HG02938 (cell line): ENCODE measurements at regions not wholly inside any gene's neighbourhood (a gene's known extent, or its start where the extent isn't known, plus 50 kb on each side); places are given as distances from the start of the nearest gene placed in this dataset.

Experiments used
- ATAC-seq: cut with Tn5 transposase; IDR thresholded peaks from one replicate; pipeline ENCODE4 v1.9.1; 2021; ENCODE audit warnings: mild to moderate bottlenecking, moderate library complexity; ENCODE audit not compliant: unreplicated experiment

DNA sequence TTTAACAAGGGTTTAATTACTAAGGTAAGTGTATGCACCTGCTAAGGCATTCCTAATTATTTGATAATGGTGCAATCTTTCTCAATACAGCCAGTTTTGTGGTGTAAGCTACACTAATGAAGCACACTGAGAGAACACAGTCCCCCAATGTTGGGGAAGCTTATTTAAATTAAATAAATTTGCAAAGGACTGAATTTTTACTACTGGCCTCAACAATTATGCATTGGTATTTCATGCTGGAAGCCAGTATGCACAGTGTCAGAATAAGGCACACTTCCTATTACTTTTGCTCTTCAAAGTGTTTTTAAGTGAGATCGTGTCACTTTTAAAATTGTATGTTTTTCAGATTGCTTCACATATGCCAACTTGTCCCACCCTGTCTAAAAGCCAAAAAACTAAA lies 103.2 kb upstream of the ZNF521 start:
- no peak for ATAC-seq

DNA sequence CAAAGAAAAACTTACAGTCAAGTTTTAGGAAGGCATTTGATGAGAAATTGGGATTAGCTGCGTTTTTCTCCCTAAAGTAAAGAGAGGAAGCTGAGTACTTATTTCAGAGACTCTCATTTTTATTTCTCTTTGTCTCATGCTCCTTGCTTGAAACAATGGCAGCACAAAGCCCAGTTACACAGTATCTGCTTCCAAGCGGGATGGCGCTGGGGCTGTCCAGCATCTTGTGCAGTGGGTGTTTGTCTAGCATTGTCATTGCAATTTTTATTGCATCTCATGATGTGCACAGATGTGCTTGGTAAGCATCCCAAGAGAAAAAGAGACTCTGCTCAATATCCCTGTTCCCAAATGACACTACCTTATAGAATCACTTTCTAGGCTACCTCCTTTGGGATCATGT lies 102.8 kb upstream of the ZNF521 start:
- ATAC-seq = no peak

DNA sequence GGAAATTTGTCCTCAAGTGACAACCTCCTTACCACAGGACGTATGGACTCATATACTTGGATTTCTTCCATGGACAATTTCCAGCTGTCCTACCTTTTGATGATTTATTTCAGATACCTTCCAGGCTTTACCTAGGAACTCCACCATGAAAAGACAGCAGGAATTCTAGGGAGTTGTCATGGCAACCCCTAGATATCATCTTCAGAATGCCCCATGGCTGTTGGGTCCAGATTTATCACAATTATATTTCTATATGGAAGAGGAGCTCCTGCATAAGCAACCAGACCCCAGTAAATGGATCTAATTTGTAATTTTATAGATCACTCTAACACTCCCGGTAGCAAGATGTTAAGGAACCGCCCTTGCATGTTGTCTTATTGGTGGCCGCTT lies 102.3 kb upstream of the ZNF521 start:
- no peak for ATAC-seq

DNA sequence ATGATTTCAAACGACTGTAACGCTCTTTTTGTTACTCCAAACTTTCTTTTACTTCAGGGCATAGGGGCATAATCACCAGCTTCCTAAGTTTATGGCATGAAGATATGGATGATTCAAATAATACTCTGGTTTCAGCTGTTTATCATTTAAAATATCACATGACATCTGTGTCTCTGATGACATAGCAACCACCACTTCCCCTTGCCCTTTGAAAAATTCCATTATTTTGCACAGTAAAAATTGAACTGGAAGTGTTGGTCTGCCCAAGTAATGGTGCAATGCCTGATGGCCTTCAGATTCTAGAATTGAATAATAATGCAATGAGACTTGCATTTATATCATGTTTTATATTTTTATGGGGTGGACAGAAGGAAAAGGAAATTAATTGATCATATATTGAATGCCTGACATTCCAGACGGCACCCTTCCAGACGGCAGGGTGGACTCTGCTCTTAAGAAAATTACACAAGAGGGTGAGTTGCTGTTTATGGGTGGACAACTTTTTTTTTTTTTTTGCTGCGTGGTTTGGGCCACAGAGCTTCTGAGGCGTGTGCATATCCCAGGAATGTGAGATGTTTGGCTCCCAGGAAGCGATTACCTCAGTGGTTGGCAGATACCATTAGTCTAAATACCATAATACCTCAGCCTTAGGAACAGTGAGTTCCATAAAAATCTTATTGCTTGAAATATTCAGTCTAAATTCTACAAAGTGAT lies 101.7 kb upstream of the ZNF521 start:
- ATAC-seq = no peak

DNA sequence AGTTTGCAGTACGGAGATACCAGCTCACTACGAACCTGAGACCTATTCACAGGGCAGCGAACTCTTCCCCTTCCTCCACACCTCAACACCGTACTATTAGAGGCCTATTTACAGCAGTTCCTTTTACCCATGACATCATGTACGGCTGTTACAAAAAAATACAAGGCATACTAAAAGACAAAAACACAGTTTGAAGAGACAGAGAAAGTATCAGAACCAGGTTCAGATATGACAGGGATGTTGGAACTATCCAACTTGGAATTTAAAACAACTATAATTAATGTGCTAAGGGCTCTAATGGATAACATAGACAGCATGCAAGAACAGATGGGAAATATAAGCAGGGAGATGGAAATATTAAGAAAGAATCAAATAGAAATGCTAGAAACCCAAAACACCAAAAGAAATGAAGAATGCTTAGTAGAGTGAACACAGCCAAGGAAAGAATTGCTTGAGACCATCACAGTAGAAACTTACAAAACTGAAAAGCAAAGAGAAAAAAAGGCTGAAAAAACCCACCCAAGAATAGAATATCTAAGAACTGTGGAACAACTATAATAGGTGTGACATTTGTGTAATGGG lies 99.2 kb upstream of the ZNF521 start:
- ATAC-seq = no peak

DNA sequence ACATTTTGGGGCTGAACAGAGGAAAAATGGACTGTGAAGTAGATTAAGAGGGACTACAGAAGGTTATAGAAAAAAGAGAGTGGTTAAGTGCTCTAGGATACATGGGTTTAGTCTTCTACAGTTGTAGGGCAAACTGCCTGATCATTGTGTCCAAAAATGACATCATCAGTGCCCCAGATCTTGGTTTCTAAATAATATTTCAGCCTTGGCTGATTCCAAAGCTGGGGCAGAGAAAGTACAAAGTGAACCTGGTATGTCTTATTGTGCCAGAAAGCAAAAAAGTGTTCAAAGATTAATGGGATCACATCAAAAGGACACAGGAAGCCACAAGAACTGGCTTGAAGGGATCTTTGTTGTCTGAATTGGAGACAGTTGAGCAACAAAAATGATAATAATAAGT lies 97.1 kb upstream of the ZNF521 start:
- no peak for ATAC-seq

GRCh38 chr18:25446972-25447371 lies 95.0 kb upstream of the ZNF521 start:
- no peak for ATAC-seq

GRCh38 chr18:25445430-25445829 lies 93.5 kb upstream of the ZNF521 start:
- ATAC-seq = no peak

GRCh38 chr18:25443776-25444175 lies 91.8 kb upstream of the ZNF521 start:
- no peak for ATAC-seq

DNA sequence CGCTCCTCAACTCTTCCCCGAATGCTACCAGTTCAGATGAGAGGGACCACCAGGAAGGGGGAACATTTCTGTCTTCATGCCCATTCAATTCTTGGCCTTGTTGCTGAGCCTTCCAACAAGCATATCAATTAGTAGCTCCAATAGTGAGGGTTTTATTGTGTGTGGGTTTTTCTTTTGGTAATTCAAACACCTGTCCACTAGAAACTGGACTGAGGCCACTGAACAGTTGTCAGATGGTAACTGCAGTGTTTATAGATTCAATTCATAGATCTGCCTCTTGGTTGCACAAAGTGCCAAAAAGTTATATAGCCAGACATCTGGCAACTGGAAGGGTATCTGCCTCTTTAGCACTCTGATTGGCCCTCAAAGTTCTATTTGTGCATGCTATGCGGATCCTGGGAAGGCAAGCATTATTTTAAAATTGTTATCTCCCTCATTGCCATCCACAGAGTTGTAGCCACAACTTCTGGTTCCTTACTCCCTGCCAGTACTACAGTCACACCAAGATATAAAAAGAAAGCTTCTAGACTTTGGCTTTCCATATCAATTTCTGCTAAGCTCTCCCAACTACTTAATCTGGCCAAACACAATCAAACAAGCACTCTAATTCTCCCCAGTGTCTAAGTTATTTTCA lies 83.3 kb upstream of the ZNF521 start:
- no peak for ATAC-seq

DNA sequence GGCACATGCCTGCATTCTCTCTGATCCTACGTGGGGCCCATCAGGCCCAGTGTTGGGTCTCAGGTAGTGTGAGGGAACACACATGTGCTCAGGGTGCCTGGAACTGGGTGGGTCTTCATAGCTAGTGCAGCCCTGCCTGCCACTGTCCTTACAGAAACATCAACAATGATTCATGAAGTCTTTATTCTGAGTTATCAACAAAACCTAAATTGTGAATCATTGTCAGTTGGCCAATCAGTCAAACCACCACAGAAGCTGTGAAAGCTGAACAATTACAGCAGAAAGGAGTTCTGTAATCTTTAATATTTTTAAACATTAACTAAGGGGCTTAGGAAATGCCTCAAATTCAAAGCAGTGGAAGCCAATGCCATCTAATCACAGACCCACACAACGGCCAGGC lies 82.8 kb upstream of the ZNF521 start:
- no peak for ATAC-seq

GRCh38 chr18:25433590-25433989 lies 81.6 kb upstream of the ZNF521 start:
- no peak for ATAC-seq

DNA sequence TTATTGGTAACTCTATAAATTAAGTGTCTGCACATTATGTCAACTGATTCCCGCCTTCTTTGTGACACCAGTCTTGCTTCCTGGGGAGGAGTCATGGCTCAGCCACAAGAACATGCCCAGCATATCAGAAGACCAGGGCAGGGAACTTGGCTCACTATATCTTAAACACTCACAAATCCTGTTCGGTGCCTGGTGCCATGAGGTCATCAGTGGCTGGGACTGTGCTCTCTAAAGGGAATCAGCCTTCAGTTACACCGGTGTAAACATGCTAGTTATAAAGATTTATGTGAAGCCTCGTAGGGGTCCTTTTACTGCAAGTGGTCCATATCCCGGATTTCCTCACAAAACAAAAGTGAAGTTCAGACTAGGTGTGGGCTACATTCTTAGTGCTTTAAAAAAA lies 73.1 kb upstream of the ZNF521 start:
- no peak for ATAC-seq

DNA sequence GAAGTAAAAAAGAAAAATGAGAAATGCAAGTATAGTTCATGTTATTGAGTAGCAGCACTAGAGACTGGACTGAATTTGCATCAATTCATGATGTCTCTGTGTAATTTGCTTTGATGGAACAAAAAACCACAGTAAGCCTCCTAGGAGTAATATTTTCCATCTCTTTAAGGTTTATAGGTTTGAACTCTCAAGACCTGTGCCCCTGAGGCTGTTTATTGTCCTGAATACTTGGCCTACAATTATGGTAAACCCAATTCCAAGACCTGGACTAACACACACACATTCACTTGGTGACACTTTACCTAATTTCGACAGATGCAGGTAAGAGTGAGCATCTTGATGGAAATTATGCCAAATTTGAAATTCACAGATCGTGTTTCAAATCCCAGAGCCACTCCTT lies 71.8 kb upstream of the ZNF521 start:
- no peak for ATAC-seq

DNA sequence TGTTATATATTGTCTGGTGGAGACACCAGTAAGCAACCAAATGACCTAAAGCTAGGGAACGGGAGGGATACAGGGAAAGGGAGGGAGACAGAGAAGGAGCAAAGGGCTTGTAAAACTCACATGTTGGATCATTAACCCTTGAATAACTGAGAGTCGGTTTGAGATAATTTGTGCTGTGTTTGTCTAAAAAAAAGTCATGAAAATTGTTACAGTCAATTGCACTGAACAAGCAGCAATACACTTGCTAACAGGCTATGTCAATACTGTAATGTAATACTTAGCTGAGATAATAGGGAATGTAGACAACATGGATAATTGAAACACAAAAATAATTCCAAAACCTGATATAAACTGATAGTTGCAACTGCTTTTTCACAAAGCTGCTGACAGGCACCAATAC lies 71.3 kb upstream of the ZNF521 start:
- no peak for ATAC-seq

GRCh38 chr18:25422230-25422629 lies 70.3 kb upstream of the ZNF521 start:
- no peak for ATAC-seq

DNA sequence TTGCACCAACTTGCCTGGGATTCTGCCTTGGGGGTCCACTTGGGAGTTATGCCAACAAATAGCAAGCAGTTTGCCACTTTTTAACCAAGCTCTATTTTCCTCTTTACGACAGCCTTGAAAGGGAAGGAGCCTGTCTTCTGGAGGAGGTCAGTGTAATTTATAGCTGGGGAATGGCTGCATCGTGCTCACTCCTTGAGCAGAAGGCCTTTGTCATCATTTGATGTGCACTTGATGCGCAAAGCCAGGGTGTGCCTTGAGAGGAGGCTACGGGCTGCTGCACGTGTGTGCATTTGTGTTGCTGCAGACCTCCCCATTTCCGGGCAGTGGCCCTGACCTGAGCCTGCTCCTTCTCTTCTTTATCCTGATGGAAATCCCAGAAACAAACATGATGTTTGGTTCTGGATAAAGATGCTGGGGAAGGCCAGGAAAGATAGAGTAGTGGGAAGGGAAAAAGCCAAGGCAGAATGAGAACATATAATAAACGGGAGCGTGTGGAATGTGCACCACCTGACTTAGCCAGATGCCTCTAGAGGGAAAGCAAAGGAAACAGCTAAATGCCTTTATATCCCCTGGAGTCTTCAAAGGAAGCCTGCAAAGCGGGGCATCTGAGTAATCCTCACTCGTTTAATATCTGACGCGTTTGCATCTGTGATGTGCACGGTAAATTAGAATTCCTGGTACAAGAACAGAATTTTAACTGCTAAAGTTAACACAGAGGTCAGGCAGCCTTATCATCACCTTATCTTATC lies 68.3 kb upstream of the ZNF521 start:
- ATAC-seq = no peak

DNA sequence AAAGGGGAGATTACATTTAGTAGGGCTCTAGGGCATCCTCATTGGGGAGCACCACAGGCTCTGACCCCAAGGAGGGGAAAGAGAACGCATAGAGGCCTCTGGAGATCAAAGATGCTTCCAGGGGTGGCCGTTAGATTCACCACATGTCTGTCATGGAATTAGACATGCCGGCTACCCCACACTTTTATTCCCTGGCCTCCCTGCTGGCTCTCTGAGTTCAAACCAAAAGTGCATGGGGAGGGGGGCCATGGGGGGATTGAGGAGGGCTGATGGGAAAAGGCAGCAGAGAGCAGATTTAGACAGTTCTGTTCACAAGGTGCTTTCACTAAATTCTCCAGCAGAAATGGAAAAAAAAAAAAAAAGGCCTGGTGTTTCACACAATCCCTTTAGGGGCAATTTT lies 64.4 kb upstream of the ZNF521 start:
- no peak for ATAC-seq

DNA sequence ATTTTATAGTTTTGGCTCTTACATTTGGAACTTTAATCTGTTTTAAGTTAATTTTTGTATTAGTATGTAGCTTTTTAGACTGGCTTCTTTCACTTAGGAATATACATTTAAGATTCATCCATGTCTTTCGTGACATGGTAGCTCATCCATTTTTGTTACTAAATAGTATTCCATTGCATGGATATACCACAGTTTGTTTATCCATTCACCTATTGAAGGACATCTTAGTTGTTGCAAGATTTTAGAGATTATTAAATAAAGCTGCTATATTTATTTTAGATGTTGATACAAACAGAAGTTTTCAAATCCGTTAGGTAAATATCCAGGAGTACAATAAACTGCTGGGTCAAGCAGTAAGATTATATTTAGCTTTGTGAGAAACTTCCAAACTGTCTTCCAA lies 58.0 kb upstream of the ZNF521 start:
- no peak for ATAC-seq

- no peak for ATAC-seq
Observed at GRCh38 chr18:25408293-25408692, 56.3 kb upstream of the ZNF521 start.
